PC-9 (cell line): ENCODE measurements at regions not wholly inside any gene's neighbourhood (a gene's known extent, or its start where the extent isn't known, plus 50 kb on each side); places are given as distances from the start of the nearest gene placed in this dataset.

Experiments
- BruUV-seq: library from RNA; stranded (reverse); fragments of 400-500 nt; replicated peaks from 2 replicates; lab custom pipeline; 2021; lab: Mats Ljungman, UMichigan
- CTCF ChIA-PET: fragments of 300-600 bp; sonication (Branson Sonifier 250); formaldehyde crosslinking; loops from one replicate; lab custom pipeline; 2022; ENCODE audit warnings: antibody characterized with exemption; lab: Charles Lee
- POLR2A ChIA-PET: fragments of 300-600 bp; sonication (Branson Sonifier 250); formaldehyde crosslinking; loops from one replicate; lab custom pipeline; 2022; ENCODE audit warnings: antibody characterized with exemption; ENCODE audit not compliant: unreplicated experiment; lab: Charles Lee
- DNase-seq, 2 experiments: peaks; one replicate each; pipeline versions ENCODE4 v3.0.0 to v3.0.0-alpha.2; 2015 to 2022; ENCODE audit warnings: mixed read lengths in 1 of 2
- H2AFZ ChIP-seq: fragments of 200-600 bp; sonication (generic); 2 replicates; pipeline ENCODE4 v1.8.1; 2017; ENCODE audit warnings: antibody characterized with exemption
- H3F3A ChIP-seq: fragments of 200-600 bp; sonication (generic); 2 replicates; pipeline ENCODE4 v1.8.1; 2017; ENCODE audit warnings: antibody characterized with exemption, mild to moderate bottlenecking, low read depth; ENCODE audit not compliant: insufficient read depth
- H3K27ac ChIP-seq: fragments of 200-600 bp; sonication (generic); 2 replicates; pipeline ENCODE4 v1.6.1; 2016; ENCODE audit warnings: mixed run types
- H3K27me3 ChIP-seq: fragments of 200-600 bp; sonication (generic); 2 replicates; pipeline ENCODE4 v1.6.1; 2016; ENCODE audit warnings: low read depth, mixed run types; ENCODE audit not compliant: insufficient read depth
- H3K36me3 ChIP-seq: fragments of 200-600 bp; sonication (generic); 2 replicates; pipeline ENCODE4 v1.6.1; 2016; ENCODE audit warnings: low read depth, mixed run types
- H3K4me1 ChIP-seq: fragments of 200-600 bp; sonication (generic); replicated peaks from 2 replicates; pipeline ENCODE4 v1.6.1; 2016; ENCODE audit warnings: mixed run types; ENCODE audit not compliant: insufficient read depth
- H3K4me2 ChIP-seq: fragments of 200-600 bp; sonication (generic); 2 replicates; pipeline ENCODE4 v1.6.1; 2017; ENCODE audit warnings: mixed run types
- H3K4me3 ChIP-seq: fragments of 200-600 bp; sonication (generic); 2 replicates; pipeline ENCODE4 v1.6.1; 2016; ENCODE audit warnings: mixed run types
- H3K79me2 ChIP-seq: fragments of 200-600 bp; sonication (generic); 2 replicates; pipeline ENCODE4 v1.6.1; 2017; ENCODE audit warnings: low read depth, mixed run types
- H3K9me2 ChIP-seq: fragments of 200-600 bp; sonication (generic); 2 replicates; pipeline ENCODE4 v1.8.1; 2017; ENCODE audit warnings: mild to moderate bottlenecking; ENCODE audit not compliant: insufficient read depth
- H3K9me3 ChIP-seq: fragments of 200-600 bp; sonication (generic); 2 replicates; pipeline ENCODE4 v1.8.1; 2016; ENCODE audit warnings: low read depth; ENCODE audit not compliant: insufficient read depth
- H4K20me1 ChIP-seq: fragments of 200-600 bp; sonication (generic); 2 replicates; pipeline ENCODE4 v1.8.1; 2017; ENCODE audit not compliant: insufficient read depth
- EZH2 ChIP-seq: fragments of 200-600 bp; sonication (generic); IDR thresholded peaks from 2 replicates; pipeline ENCODE4 v1.8.0; 2017; ENCODE audit warnings: antibody characterized with exemption, low read depth
- intact Hi-C: fragments of 100-400 bp; cut with micrococcal nuclease; formaldehyde crosslinking; loops from one replicate; pipeline ENCODE4 v1.10.0; 2022; ENCODE audit not compliant: unreplicated experiment
- TF ChIP-seq, protein P1 (sequence below): fragments of 200-600 bp; sonication (generic); conservative IDR thresholded peaks from 2 replicates; pipeline ENCODE4 v1.6.1; 2017; ENCODE audit warnings: mixed run types, antibody characterized with exemption, mild to moderate bottlenecking, moderate library complexity

DNA sequence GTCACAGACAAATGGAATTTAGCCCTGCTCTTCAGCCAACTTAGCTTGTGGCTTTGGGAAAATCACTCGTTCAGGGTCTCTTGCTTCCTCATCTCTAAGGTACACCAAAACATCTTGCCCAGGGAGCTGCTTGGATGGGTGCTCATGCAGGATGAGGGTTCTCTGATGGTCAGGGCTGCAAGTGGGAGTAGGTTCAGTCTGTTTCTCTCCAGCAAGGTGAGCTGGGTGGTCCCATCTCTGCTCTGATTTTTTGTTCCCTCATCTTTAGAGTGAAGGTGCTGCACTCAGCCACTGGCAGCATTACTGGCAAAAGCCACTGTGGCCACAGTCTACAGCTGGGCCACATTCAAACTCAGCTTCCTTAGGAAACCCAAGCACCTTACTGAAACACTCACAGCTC, 149.9 kb upstream of the GPR26 start:
- Histone ChIP-seq H3F3A (no peaks in the 10 kb centered on the region), H3K9me2 (no peaks in the 10 kb centered on the region), H3K4me2 (no peak overlapping the region), H3K36me3 (no peaks in the 10 kb centered on the region), H3K4me3 (no peak overlapping the region), H3K79me2 (no peaks in the 10 kb centered on the region), H2AFZ (no peak overlapping the region), H3K4me1 (no peaks in the 10 kb centered on the region), H3K27me3 (peaks cover 47% of the 10 kb centered on the region), H3K9me3 (no peaks in the 10 kb centered on the region), H3K27ac (no peak overlapping the region), H4K20me1 (no peaks in the 10 kb centered on the region)
- CTCF ChIA-PET: no interaction called here
- no TSS peak for BruUV-seq
- no peak for DNase-seq
- intact Hi-C loops: no loop called here
- POLR2A ChIA-PET: no interaction called here
- TF ChIP-seq, protein P1, sequence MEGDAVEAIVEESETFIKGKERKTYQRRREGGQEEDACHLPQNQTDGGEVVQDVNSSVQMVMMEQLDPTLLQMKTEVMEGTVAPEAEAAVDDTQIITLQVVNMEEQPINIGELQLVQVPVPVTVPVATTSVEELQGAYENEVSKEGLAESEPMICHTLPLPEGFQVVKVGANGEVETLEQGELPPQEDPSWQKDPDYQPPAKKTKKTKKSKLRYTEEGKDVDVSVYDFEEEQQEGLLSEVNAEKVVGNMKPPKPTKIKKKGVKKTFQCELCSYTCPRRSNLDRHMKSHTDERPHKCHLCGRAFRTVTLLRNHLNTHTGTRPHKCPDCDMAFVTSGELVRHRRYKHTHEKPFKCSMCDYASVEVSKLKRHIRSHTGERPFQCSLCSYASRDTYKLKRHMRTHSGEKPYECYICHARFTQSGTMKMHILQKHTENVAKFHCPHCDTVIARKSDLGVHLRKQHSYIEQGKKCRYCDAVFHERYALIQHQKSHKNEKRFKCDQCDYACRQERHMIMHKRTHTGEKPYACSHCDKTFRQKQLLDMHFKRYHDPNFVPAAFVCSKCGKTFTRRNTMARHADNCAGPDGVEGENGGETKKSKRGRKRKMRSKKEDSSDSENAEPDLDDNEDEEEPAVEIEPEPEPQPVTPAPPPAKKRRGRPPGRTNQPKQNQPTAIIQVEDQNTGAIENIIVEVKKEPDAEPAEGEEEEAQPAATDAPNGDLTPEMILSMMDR: no peak
- no peak for TF ChIP-seq EZH2

DNA sequence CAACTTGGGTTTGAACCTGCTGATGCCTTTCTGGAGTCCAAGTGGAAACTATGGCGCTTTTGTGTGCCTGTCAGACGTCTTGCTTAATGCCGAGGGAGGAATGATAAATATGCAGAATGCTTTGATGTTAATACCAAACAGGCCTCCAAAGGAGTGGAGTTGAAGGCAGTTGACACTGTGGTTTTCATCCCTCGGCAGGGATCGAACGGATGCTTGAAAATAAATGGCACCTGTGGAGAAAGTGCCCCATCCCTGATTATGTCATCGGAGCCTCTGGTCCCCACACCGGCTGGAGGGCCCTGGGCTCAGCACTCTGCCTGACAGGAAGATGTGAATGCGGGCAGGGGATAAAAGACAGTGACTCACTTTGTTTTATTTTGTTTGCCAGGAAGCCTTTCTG, 148.7 kb upstream of the GPR26 start:
- BruUV-seq: no TSS peak
- no peaks in the 10 kb centered on the region for H3K36me3 ChIP-seq
- H2AFZ ChIP-seq: no peak overlapping the region
- H3K27ac ChIP-seq: no peak overlapping the region
- H3K79me2 ChIP-seq: no peaks in the 10 kb centered on the region
- no peaks in the 10 kb centered on the region for H3F3A ChIP-seq
- intact Hi-C loops: no loop called here
- no peak overlapping the region for H3K4me2 ChIP-seq
- ChIA-PET CTCF (no interaction called here), POLR2A (no interaction called here)
- DNase-seq: no peak
- H3K9me2 ChIP-seq: no peaks in the 10 kb centered on the region
- TF ChIP-seq EZH2: no peak
- TF ChIP-seq, protein P1: no peak
- H3K4me3 ChIP-seq: no peak overlapping the region
- H3K9me3 ChIP-seq: no peaks in the 10 kb centered on the region
- H3K27me3 ChIP-seq: peaks cover 37% of the 10 kb centered on the region
- no peaks in the 10 kb centered on the region for H3K4me1 ChIP-seq
- H4K20me1 ChIP-seq: no peaks in the 10 kb centered on the region

DNA sequence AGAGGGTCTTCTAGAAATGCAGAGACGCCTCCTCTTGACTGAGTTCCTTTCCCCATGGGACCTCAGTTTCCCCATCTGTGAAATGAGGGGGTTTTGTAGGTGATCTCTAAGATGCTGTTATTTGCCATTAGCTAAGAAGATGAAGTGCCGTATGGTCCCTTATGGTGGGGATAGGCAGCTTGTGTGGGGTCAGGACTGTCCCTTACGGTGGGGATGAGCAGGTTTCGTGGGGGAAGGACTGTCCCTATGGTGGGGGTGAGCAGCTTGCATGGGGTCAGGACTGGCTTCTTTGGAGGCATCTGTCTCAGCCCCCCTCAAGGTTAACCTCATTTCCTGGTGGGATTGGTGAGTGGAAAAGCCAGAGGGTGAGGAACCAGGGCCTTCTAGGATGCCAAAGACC, 148.3 kb upstream of the GPR26 start:
- Histone ChIP-seq H3K27ac (no peak overlapping the region), H3K4me2 (no peak overlapping the region), H3K27me3 (peaks cover 32% of the 10 kb centered on the region), H3K79me2 (no peaks in the 10 kb centered on the region), H3K4me1 (no peaks in the 10 kb centered on the region), H3K9me2 (no peaks in the 10 kb centered on the region), H3K9me3 (no peaks in the 10 kb centered on the region), H3F3A (no peaks in the 10 kb centered on the region), H3K36me3 (no peaks in the 10 kb centered on the region), H3K4me3 (no peak overlapping the region), H2AFZ (no peak overlapping the region), H4K20me1 (no peaks in the 10 kb centered on the region)
- TF ChIP-seq, protein P1: no peak
- no peak for TF ChIP-seq EZH2
- DNase-seq: no peak
- BruUV-seq: no TSS peak
- ChIA-PET POLR2A (no interaction called here), CTCF (no interaction called here)
- intact Hi-C loops: no loop called here
